HK-2 (cell line): ENCODE measurements at regions not wholly inside any gene's neighbourhood (a gene's known extent, or its start where the extent isn't known, plus 50 kb on each side); places are given as distances from the start of the nearest gene placed in this dataset.

ENCODE experiments used
- DNase-seq: peaks from one replicate; pipeline ENCODE4 v3.0.0-alpha.2; 2018; ENCODE audit not compliant: unreplicated experiment

- DNase-seq: no peak
These were observed 298.6 kb downstream of the PARP8 start for GRCh38 chr5:50964746-50965653.

- no peak for DNase-seq
These were observed 299.4 kb downstream of the PARP8 start for GRCh38 chr5:50965654-50966375.

GRCh38 chr5:50967009-50967562 lies 300.6 kb downstream of the PARP8 start:
- no peak for DNase-seq

- DNase-seq: no peak
These were observed 301.3 kb downstream of the PARP8 start for GRCh38 chr5:50967563-50968355.

- no peak for DNase-seq
These were observed 302.1 kb downstream of the PARP8 start for GRCh38 chr5:50968356-50969149.

GRCh38 chr5:50969151-50970031 lies 303.0 kb downstream of the PARP8 start:
- no peak for DNase-seq

- no peak for DNase-seq
These were observed 309.4 kb downstream of the PARP8 start for GRCh38 chr5:50975840-50976239.

- DNase-seq: no peak
These were observed 312.5 kb downstream of the PARP8 start for GRCh38 chr5:50978924-50979323.

- DNase-seq: no peak
These were observed 318.2 kb downstream of the PARP8 start for GRCh38 chr5:50984640-50985039.

GRCh38 chr5:50990296-50990924 lies 324.0 kb downstream of the PARP8 start:
- no peak for DNase-seq

GRCh38 chr5:50995285-50995942 lies 329.0 kb downstream of the PARP8 start:
- no peak for DNase-seq

- DNase-seq: no peak
These were observed 334.9 kb downstream of the PARP8 start for GRCh38 chr5:51001227-51001923.

- DNase-seq: no peak
These were observed 335.9 kb downstream of the PARP8 start for GRCh38 chr5:51002368-51002767.

GRCh38 chr5:51013036-51013435 lies 346.6 kb downstream of the PARP8 start:
- no peak for DNase-seq

GRCh38 chr5:51018423-51018822 lies 352.0 kb downstream of the PARP8 start:
- no peak for DNase-seq

- DNase-seq: no peak
These were observed 357.8 kb downstream of the PARP8 start for GRCh38 chr5:51024263-51024662.

- no peak for DNase-seq
These were observed 356.0 kb upstream of the ISL1 start for GRCh38 chr5:51027271-51027670.

GRCh38 chr5:51028394-51028793 lies 354.9 kb upstream of the ISL1 start:
- DNase-seq: no peak
